Transverse colon (tissue), 4 donors: ENCODE measurements at regions not wholly inside any gene's neighbourhood (a gene's known extent, or its start where the extent isn't known, plus 50 kb on each side); places are given as distances from the start of the nearest gene placed in this dataset.

Source experiments
- DNase-seq: peaks from one replicate; pipeline ENCODE4 v3.0.0-alpha.2; 2019
- H3K27ac ChIP-seq, 4 donors: fragments of 200-600 bp; sonication (generic); 2 replicates each; pipeline ENCODE4 v1.5.1; 2016 to 2018; ENCODE audit warnings: inconsistent platforms in 4 of 4
- H3K27me3 ChIP-seq: fragments of 200-600 bp; sonication (generic); 2 replicates; pipeline ENCODE4 v1.5.1; 2017; ENCODE audit warnings: inconsistent platforms
- H3K36me3 ChIP-seq, 4 donors: fragments of 200-600 bp; sonication (generic); 2 replicates each; pipeline ENCODE4 v1.5.1; 2017 to 2019; ENCODE audit warnings: inconsistent platforms in 4 of 4
- H3K4me1 ChIP-seq, 4 donors: fragments of 200-600 bp; sonication (generic); 2 replicates each; pipeline ENCODE4 v1.5.1; 2017 to 2020; ENCODE audit warnings: inconsistent platforms in 4 of 4
- H3K4me3 ChIP-seq, 4 donors: fragments of 200-600 bp; sonication (generic); 1 replicate in 1 of 4; 2 replicates in 3 of 4; pipeline versions ENCODE4 v1.5.1 to v1.6.1; 2017 to 2019; ENCODE audit warnings: inconsistent platforms in 4 of 4
- H3K9me3 ChIP-seq, 2 donors: fragments of 200-600 bp; sonication (generic); 2 replicates each; pipeline ENCODE4 v1.5.1; 2017 to 2019; ENCODE audit warnings: inconsistent platforms in 2 of 2
- EP300 ChIP-seq: sonication (generic); formaldehyde crosslinking; IDR thresholded peaks from one replicate; pipeline ENCODE4 v1.6.1; 2017; ENCODE audit warnings: antibody characterized with exemption, low read depth
- POLR2A ChIP-seq: fragments of 450-650 bp; IDR thresholded peaks from one replicate; pipeline ENCODE4 v1.6.1; 2016; ENCODE audit warnings: antibody characterized with exemption, mild to moderate bottlenecking, moderate library complexity
- POLR2AphosphoS5 ChIP-seq, 3 donors: sonication (generic); formaldehyde crosslinking; IDR thresholded peaks; one replicate each; pipeline ENCODE4 v1.6.1; 2016; ENCODE audit warnings: antibody characterized with exemption in 3 of 3
- WGBS, 2 donors: methylation state at CpG; one replicate each; pipeline ENCODE4 v1.1.5; 2018; ENCODE audit warnings: low coverage in 1 of 2; 5-methylcytosine and 5-hydroxymethylcytosine counted together
- in situ Hi-C, 4 donors: fragments of 200-750 bp; cut with MboI; loops; one replicate each; pipeline versions ENCODE4 v1.15.0 to v1.15.1; 2017; ENCODE audit warnings: low sequenced_read_pairs in 3 of 4, low pct_ligation_motif_present in 1 of 4, low pct_unique_long_range_greater_than_20kb in 1 of 4
- intact Hi-C: fragments of 100-400 bp; cut with DNase I; formaldehyde crosslinking; loops from one replicate; pipeline ENCODE4 v1.15.1; 2023; ENCODE audit warnings: low total_unique reads
- TF ChIP-seq, protein P1 (sequence below), 5 experiments: fragments of 200-600 bp in 3 of 5; fragments of 450-650 bp in 2 of 5; sonication (generic) in 3 of 5; IDR thresholded peaks; 1 replicate in 2 of 5; 2 replicates in 3 of 5; pipeline ENCODE4 v1.5.1; 2016 to 2017; ENCODE audit warnings: antibody characterized with exemption in 5 of 5, inconsistent platforms in 3 of 5, mild to moderate bottlenecking in 2 of 5, moderate library complexity in 1 of 5

- in situ Hi-C loops (no loop called here), intact Hi-C loops (no loop called here)
- WGBS, 2 donors = 93% methylated on average over 4 of the region's 4 CpGs; no CpG with 5 or more reads in 1 of the 2 donors
- H3K27ac ChIP-seq = no peak overlapping the region
- no peaks in the 10 kb centered on the region for H3K27me3 ChIP-seq
- TF ChIP-seq POLR2AphosphoS5 (IDR thresholded peaks at IDR 0.05) = no peak
- TF ChIP-seq, protein P1, sequence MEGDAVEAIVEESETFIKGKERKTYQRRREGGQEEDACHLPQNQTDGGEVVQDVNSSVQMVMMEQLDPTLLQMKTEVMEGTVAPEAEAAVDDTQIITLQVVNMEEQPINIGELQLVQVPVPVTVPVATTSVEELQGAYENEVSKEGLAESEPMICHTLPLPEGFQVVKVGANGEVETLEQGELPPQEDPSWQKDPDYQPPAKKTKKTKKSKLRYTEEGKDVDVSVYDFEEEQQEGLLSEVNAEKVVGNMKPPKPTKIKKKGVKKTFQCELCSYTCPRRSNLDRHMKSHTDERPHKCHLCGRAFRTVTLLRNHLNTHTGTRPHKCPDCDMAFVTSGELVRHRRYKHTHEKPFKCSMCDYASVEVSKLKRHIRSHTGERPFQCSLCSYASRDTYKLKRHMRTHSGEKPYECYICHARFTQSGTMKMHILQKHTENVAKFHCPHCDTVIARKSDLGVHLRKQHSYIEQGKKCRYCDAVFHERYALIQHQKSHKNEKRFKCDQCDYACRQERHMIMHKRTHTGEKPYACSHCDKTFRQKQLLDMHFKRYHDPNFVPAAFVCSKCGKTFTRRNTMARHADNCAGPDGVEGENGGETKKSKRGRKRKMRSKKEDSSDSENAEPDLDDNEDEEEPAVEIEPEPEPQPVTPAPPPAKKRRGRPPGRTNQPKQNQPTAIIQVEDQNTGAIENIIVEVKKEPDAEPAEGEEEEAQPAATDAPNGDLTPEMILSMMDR (IDR thresholded peaks at IDR 0.05) = no peak
- no peak for TF ChIP-seq POLR2A
- no peak for TF ChIP-seq EP300
- H3K4me3 ChIP-seq = no peak overlapping the region
- H3K36me3 ChIP-seq = no peaks in the 10 kb centered on the region
- no peaks in the 10 kb centered on the region for H3K4me1 ChIP-seq
- DNase-seq = no peak
- H3K9me3 ChIP-seq = peaks cover 0 to 6% of the 10 kb centered on the region in 2 donors
These were observed 492.5 kb downstream of the FUT8 start for GRCh38 chr14:65904988-65905387.

DNA sequence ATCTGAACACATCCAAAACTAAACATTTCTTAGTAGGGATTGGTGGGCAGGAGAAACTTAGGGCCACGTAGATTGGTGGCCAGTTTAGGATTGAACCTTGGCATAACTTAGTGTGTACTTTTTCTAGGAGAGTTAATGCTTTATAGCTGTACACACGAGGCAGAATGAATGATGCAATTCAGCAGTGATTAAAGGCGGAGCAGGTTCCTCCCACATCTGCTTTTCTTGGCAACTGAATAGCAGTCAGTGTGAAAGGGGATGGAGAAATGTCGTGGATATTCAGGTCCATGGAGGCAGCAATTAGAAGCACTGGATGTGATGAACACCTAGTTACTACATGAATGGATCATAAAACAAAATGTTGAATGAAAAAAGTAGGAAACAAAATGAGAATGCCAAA is 493.8 kb downstream of the FUT8 start:
- in situ Hi-C loops = no loop called here
- Histone ChIP-seq H3K9me3 (peaks cover 0 to 4% of the 10 kb centered on the region in 2 donors), H3K4me1 (peaks cover 0 to 8% (median 0%) of the 10 kb centered on the region in 4 donors), H3K36me3 (no peaks in the 10 kb centered on the region), H3K27ac (no peak overlapping the region), H3K4me3 (no peak overlapping the region), H3K27me3 (no peaks in the 10 kb centered on the region)
- no peak for DNase-seq
- WGBS, 2 donors = 33 to 39% methylated on average over 4 of the region's 4 CpGs
- no peak for TF ChIP-seq EP300
- intact Hi-C loops = no loop called here

DNA sequence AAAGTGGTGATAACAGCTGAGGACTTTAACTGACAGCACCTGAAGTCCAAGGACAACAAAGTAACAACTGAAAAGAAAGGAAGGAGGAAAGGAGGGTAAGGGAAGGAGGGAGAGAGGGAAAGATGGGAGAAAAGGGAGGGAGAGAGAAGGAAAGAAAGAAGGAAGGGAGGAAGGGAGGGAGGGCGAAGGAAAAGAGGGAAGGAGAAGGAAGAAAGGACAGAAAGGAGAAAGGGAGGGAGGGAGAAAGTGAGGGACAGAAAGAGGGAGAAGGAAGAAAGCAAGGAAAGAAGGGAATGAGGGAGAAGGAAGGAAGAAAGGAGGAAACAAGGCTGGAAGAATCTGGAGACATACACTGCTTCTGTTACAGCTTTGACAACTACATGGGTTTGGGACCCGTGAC is 494.4 kb downstream of the FUT8 start:
- DNase-seq = no peak
- H3K27me3 ChIP-seq = no peaks in the 10 kb centered on the region
- TF ChIP-seq EP300 (no peak), POLR2A (no peak), POLR2AphosphoS5 (IDR thresholded peaks at IDR 0.05) (no peak)
- TF ChIP-seq, protein P1 (IDR thresholded peaks at IDR 0.05) = no peak
- WGBS, 2 donors = 85 to 92% methylated on average over 1 to 2 of the region's 2 CpGs
- in situ Hi-C loops (no loop called here), intact Hi-C loops (no loop called here)
- no peaks in the 10 kb centered on the region for H3K9me3 ChIP-seq
- no peak overlapping the region for H3K4me3 ChIP-seq
- no peak overlapping the region for H3K27ac ChIP-seq
- H3K36me3 ChIP-seq = no peaks in the 10 kb centered on the region
- H3K4me1 ChIP-seq = peaks cover 0 to 8% (median 0%) of the 10 kb centered on the region in 4 donors

DNA sequence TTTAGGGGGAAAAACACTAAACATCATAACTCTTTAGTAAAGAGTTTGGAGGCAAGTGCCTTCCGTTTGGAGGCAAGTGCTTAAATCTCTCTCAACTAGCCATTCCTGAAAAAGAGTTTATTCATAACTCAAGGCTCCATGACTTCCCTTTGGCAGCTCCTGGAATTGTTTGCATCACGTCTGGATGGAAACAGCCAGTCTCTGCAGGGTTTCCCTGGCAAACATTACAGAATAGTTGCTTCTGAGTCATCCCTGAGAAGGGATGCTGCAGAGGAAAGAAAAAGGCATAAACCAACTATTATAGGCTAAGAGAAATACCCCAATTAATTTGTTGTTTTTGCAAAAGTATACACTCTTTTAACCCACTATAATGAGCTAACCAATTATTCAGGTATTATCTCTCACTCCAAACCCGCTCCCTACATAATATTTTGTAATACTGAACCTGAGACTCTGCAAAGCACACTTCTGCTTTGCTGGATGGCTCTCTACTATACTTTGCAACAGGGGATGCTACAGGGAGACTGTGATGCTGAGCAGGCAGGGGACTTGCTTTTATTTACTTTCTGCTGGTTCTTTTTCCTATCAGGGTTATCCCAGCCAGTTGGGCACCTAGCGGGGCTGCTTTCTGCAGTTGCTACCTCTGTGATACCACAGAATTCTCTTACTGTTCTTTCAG is 497.7 kb downstream of the FUT8 start:
- Histone ChIP-seq H3K9me3 (no peaks in the 10 kb centered on the region), H3K4me1 (peaks cover 0 to 8% (median 0%) of the 10 kb centered on the region in 4 donors), H3K36me3 (no peaks in the 10 kb centered on the region), H3K27me3 (no peaks in the 10 kb centered on the region), H3K4me3 (no peak overlapping the region), H3K27ac (no peak overlapping the region)
- in situ Hi-C loops = no loop called here
- intact Hi-C loops = no loop called here
- TF ChIP-seq POLR2AphosphoS5 (IDR thresholded peaks at IDR 0.05) = no peak
- TF ChIP-seq, protein P1 (IDR thresholded peaks at IDR 0.05) = no peak
- no peak for TF ChIP-seq POLR2A
- TF ChIP-seq EP300 = no peak
- 47 to 58% methylated on average over 3 to 4 of the region's 4 CpGs for WGBS, 2 donors
- DNase-seq = no peak

GRCh38 chr14:65915125-65915524 is 502.6 kb downstream of the FUT8 start:
- no peak for DNase-seq
- H3K27me3 ChIP-seq = no peaks in the 10 kb centered on the region
- no peak overlapping the region for H3K27ac ChIP-seq
- H3K36me3 ChIP-seq = no peaks in the 10 kb centered on the region
- H3K9me3 ChIP-seq = no peaks in the 10 kb centered on the region
- in situ Hi-C loops = no loop called here
- intact Hi-C loops = no loop called here
- no peak for TF ChIP-seq POLR2A
- TF ChIP-seq, protein P1 (IDR thresholded peaks at IDR 0.05) = no peak
- no peak for TF ChIP-seq EP300
- TF ChIP-seq POLR2AphosphoS5 (IDR thresholded peaks at IDR 0.05) = no peak
- peaks cover 0 to 7% (median 0%) of the 10 kb centered on the region in 4 donors for H3K4me1 ChIP-seq
- no peak overlapping the region for H3K4me3 ChIP-seq
